H1 (cell line): ENCODE measurements at regions not wholly inside any gene's neighbourhood (a gene's known extent, or its start where the extent isn't known, plus 50 kb on each side); places are given as distances from the start of the nearest gene placed in this dataset.

Experiments used
- CTCF ChIA-PET: fragments of 300-600 bp; sonication (Branson Sonifier 250); formaldehyde crosslinking; loops from one replicate; lab custom pipeline; 2021; ENCODE audit not compliant: partially characterized antibody; lab: Charles Lee
- POLR2A ChIA-PET: fragments of 300-600 bp; sonication (Branson Sonifier 250); formaldehyde crosslinking; loops from one replicate; lab custom pipeline; 2021; ENCODE audit warnings: inconsistent platforms; ENCODE audit not compliant: partially characterized antibody; lab: Charles Lee
- DNase-seq, 2 experiments: peaks; one replicate each; pipeline versions ENCODE4 v3.0.0 to v3.0.0-alpha.2; 2010 to 2022; ENCODE audit warnings: low spot score in 2 of 2, low read depth in 1 of 2, mixed read lengths in 1 of 2
- FAIRE-seq: peaks from 2 replicates; lab custom pipeline; 2011; peaks lifted over from hg19 to GRCh38; lab: Jason Lieb, UNC
- H2AFZ ChIP-seq: 2 replicates; pipeline ENCODE4 v1.8.1; 2012; ENCODE audit warnings: low read length, inconsistent platforms
- H2AK5ac ChIP-seq: 2 replicates; pipeline ENCODE4 v1.6.1; 2013; ENCODE audit warnings: low read depth, low read length
- H2BK120ac ChIP-seq: replicated peaks from 2 replicates; pipeline ENCODE3; 2013; ENCODE audit warnings: low read depth, low read length, inconsistent platforms
- H2BK12ac ChIP-seq: 2 replicates; pipeline ENCODE4 v1.6.1; 2013; ENCODE audit warnings: low read depth, low read length
- H2BK15ac ChIP-seq: 2 replicates; pipeline ENCODE4 v1.6.1; 2013; ENCODE audit warnings: low read length
- H2BK20ac ChIP-seq: 2 replicates; pipeline ENCODE4 v1.6.1; 2013; ENCODE audit warnings: low read length
- H2BK5ac ChIP-seq: 2 replicates; pipeline ENCODE4 v1.6.1; 2013; ENCODE audit warnings: low read depth, low read length
- H3K14ac ChIP-seq: 2 replicates; pipeline ENCODE4 v1.6.1; 2013; ENCODE audit warnings: inconsistent platforms; ENCODE audit not compliant: insufficient read length
- H3K18ac ChIP-seq: 2 replicates; pipeline ENCODE4 v1.6.1; 2013; ENCODE audit warnings: low read length; ENCODE audit errors: extremely low read depth
- H3K23ac ChIP-seq: 2 replicates; pipeline ENCODE4 v1.6.1; 2013; ENCODE audit warnings: inconsistent platforms; ENCODE audit not compliant: insufficient read length
- H3K23me2 ChIP-seq: 2 replicates; pipeline ENCODE4 v1.6.1; 2013; ENCODE audit warnings: low read depth, low read length
- H3K27ac ChIP-seq: 2 replicates; pipeline ENCODE4 v1.6.1; 2011; ENCODE audit warnings: low read depth, low read length, inconsistent platforms
- H3K27me3 ChIP-seq, 4 experiments: replicated peaks in 1 of 4; 1 replicate in 1 of 4; 2 replicates in 3 of 4; pipeline versions ENCODE4 v1.6.1 to v1.8.1; 2011 to 2013; ENCODE audit warnings: low read length in 3 of 4, mild to moderate bottlenecking in 3 of 4, inconsistent platforms in 2 of 4, mixed read lengths in 2 of 4, moderate library complexity in 1 of 4; ENCODE audit not compliant: control insufficient read depth in 3 of 4, insufficient read depth in 3 of 4; ENCODE audit errors: extremely low read depth in 1 of 4
- H3K36me3 ChIP-seq, 4 experiments: 2 replicates each; pipeline versions ENCODE4 v1.6.1 to v1.8.1; 2011 to 2013; ENCODE audit warnings: mild to moderate bottlenecking in 4 of 4, low read length in 3 of 4, moderate library complexity in 2 of 4, control low read depth in 1 of 4, inconsistent platforms in 1 of 4; ENCODE audit not compliant: insufficient read depth in 4 of 4, control insufficient read depth in 2 of 4
- H3K4ac ChIP-seq: replicated peaks from 2 replicates; pipeline ENCODE3; 2013; ENCODE audit warnings: low read length, low read depth, mixed read lengths, inconsistent platforms; ENCODE audit not compliant: insufficient read length
- H3K4me1 ChIP-seq, 4 experiments: replicated peaks in 1 of 4; 1 replicate in 1 of 4; 2 replicates in 3 of 4; pipeline versions ENCODE4 v1.6.1 to v1.8.1; 2011 to 2013; ENCODE audit warnings: low read length in 3 of 4, inconsistent platforms in 2 of 4, mixed read lengths in 1 of 4; ENCODE audit not compliant: insufficient read depth in 4 of 4, control insufficient read depth in 3 of 4
- H3K4me2 ChIP-seq, 2 experiments: 2 replicates each; pipeline versions ENCODE4 v1.6.1 to v1.8.1; 2011 to 2013; ENCODE audit warnings: low read depth in 2 of 2, low read length in 2 of 2, control low read depth in 1 of 2, inconsistent platforms in 1 of 2, mild to moderate bottlenecking in 1 of 2; ENCODE audit not compliant: insufficient read depth in 1 of 2
- H3K4me3 ChIP-seq, 4 experiments: fragments of 200-600, 300-600 bp in 1 of 4; sonication (generic), shearing (Covaris generic), sonication (Bioruptor Twin) in 1 of 4; 2 replicates each; pipeline versions ENCODE4 v1.5.1 to v1.8.1; 2011 to 2016; ENCODE audit warnings: low read length in 4 of 4, low read depth in 3 of 4, control low read depth in 2 of 4, inconsistent platforms in 2 of 4, mild to moderate bottlenecking in 2 of 4, mixed read lengths in 1 of 4, moderate library complexity in 1 of 4; ENCODE audit not compliant: insufficient read depth in 2 of 4; ENCODE audit errors: extremely low read depth in 1 of 4
- H3K56ac ChIP-seq: replicated peaks from 2 replicates; pipeline ENCODE3; 2013; ENCODE audit warnings: low read depth, mild to moderate bottlenecking, mixed read lengths, low read length, inconsistent platforms; ENCODE audit not compliant: insufficient read length
- H3K79me1 ChIP-seq: 2 replicates; pipeline ENCODE4 v1.6.1; 2013; ENCODE audit warnings: low read depth, low read length, control low read depth
- H3K79me2 ChIP-seq, 2 experiments: 2 replicates each; pipeline versions ENCODE4 v1.6.1 to v1.8.1; 2012 to 2013; ENCODE audit warnings: low read length in 2 of 2, mild to moderate bottlenecking in 2 of 2, inconsistent platforms in 1 of 2; ENCODE audit not compliant: insufficient read depth in 2 of 2, control insufficient read depth in 1 of 2
- H3K9ac ChIP-seq, 4 experiments: replicated peaks in 1 of 4; 1 replicate in 1 of 4; 2 replicates in 3 of 4; pipeline versions ENCODE4 v1.6.1 to v1.8.1; 2011 to 2013; ENCODE audit warnings: low read depth in 3 of 4, low read length in 3 of 4, control low read depth in 2 of 4, mild to moderate bottlenecking in 2 of 4, moderate library complexity in 2 of 4, inconsistent platforms in 1 of 4; ENCODE audit errors: extremely low read depth in 1 of 4
- H3K9me3 ChIP-seq, 2 experiments: 2 replicates each; pipeline versions ENCODE4 v1.6.1 to v1.8.1; 2012 to 2013; ENCODE audit warnings: mild to moderate bottlenecking in 2 of 2, moderate library complexity in 2 of 2, control low read depth in 1 of 2, inconsistent platforms in 1 of 2, low read depth in 1 of 2, low read length in 1 of 2, mixed read lengths in 1 of 2; ENCODE audit not compliant: insufficient read depth in 2 of 2
- H4K20me1 ChIP-seq, 2 experiments: replicated peaks in 1 of 2; 2 replicates each; pipeline versions ENCODE3 to v1.8.1; 2011 to 2013; ENCODE audit warnings: inconsistent platforms in 2 of 2, low read length in 2 of 2, mild to moderate bottlenecking in 1 of 2; ENCODE audit not compliant: insufficient read depth in 2 of 2, control insufficient read depth in 1 of 2
- H4K5ac ChIP-seq: 2 replicates; pipeline ENCODE4 v1.6.1; 2013; ENCODE audit warnings: low read length, low read depth, mixed read lengths, inconsistent platforms; ENCODE audit not compliant: insufficient read length
- H4K8ac ChIP-seq: 2 replicates; pipeline ENCODE4 v1.8.0; 2013; ENCODE audit warnings: mild to moderate bottlenecking, moderate library complexity, low read length, inconsistent platforms; ENCODE audit not compliant: insufficient read depth; ENCODE audit errors: extremely low read depth
- H4K91ac ChIP-seq: replicated peaks from 2 replicates; pipeline ENCODE3; 2013; ENCODE audit warnings: low read length, mixed read lengths, inconsistent platforms; ENCODE audit not compliant: insufficient read length
- CEBPB ChIP-seq: IDR thresholded peaks from 2 replicates; pipeline ENCODE4 v1.6.1; 2012; ENCODE audit warnings: low read depth, low read length
- CHD1 ChIP-seq: IDR thresholded peaks from 2 replicates; pipeline ENCODE4 v1.6.1; 2012; ENCODE audit warnings: low read depth, low read length, improper control_type of control experiment
- CTBP2 ChIP-seq: IDR thresholded peaks from 2 replicates; pipeline ENCODE4 v1.7.0; 2011; ENCODE audit warnings: borderline replicate concordance, mild to moderate bottlenecking, moderate library complexity, mixed read lengths, low read length; ENCODE audit not compliant: insufficient read depth, insufficient read length
- EP300 ChIP-seq, 2 experiments: IDR thresholded peaks; 1 replicate in 1 of 2; 2 replicates in 1 of 2; pipeline ENCODE4 v1.6.1; 2011 to 2012; ENCODE audit warnings: low read depth in 2 of 2, low read length in 2 of 2, mild to moderate bottlenecking in 2 of 2, borderline replicate concordance in 1 of 2, inconsistent platforms in 1 of 2, moderate library complexity in 1 of 2
- EZH2 ChIP-seq: fragments of 200-600 bp; sonication (generic); IDR thresholded peaks from 2 replicates; pipeline ENCODE4 v1.7.1; 2012; ENCODE audit warnings: low read depth, mild to moderate bottlenecking, moderate library complexity, low read length, inconsistent platforms; ENCODE audit not compliant: severe bottlenecking
- KDM1A ChIP-seq: fragments of 200-600, 300-600 bp; sonication (generic); IDR thresholded peaks from 2 replicates; pipeline ENCODE4 v1.7.1; 2016; ENCODE audit warnings: mild to moderate bottlenecking, low read length, borderline replicate concordance
- POU5F1 ChIP-seq: IDR thresholded peaks from 2 replicates; pipeline ENCODE4 v1.6.1; 2011; ENCODE audit warnings: low read depth, mild to moderate bottlenecking, low read length, moderate library complexity
- SAP30 ChIP-seq: fragments of 300-600 bp; sonication (generic); IDR thresholded peaks from 2 replicates; pipeline ENCODE4 v1.7.1; 2012; ENCODE audit warnings: low read length, moderate library complexity, mild to moderate bottlenecking, inconsistent platforms; ENCODE audit not compliant: insufficient read depth, insufficient replicate concordance
- SIRT6 ChIP-seq: IDR thresholded peaks from one replicate; pipeline ENCODE4 v1.7.1; 2012; ENCODE audit warnings: low read length, inconsistent platforms
- SUZ12 ChIP-seq: fragments of 200-600 bp; sonication (generic); IDR thresholded peaks from 2 replicates; pipeline ENCODE4 v1.6.1; 2012; ENCODE audit warnings: mild to moderate bottlenecking, inconsistent platforms, low read length, moderate library complexity, mixed read lengths
- TCF12 ChIP-seq: IDR thresholded peaks from 2 replicates; pipeline ENCODE4 v1.6.1; 2011; ENCODE audit warnings: low read depth, mild to moderate bottlenecking, low read length
- WGBS, 2 experiments: shearing (Covaris generic) in 1 of 2; methylation state at CpG; one replicate each; pipeline versions ENCODE4 v1.1.6 to v1.1.7; 2013 to 2015; ENCODE audit warnings: low lambda C conversion rate in 2 of 2, mixed read lengths in 2 of 2, inconsistent platforms in 1 of 2, low coverage in 1 of 2, missing lambda C conversion rate in 1 of 2; ENCODE audit not compliant: insufficient replicate concordance in 2 of 2, insufficient coverage in 1 of 2, insufficient read length in 1 of 2; ENCODE audit errors: extremely low coverage in 1 of 2, missing lambda C conversion rate in 1 of 2; 5-methylcytosine and 5-hydroxymethylcytosine counted together
- TF ChIP-seq, protein P1 (sequence below): IDR thresholded peaks from 2 replicates; pipeline ENCODE4 v1.6.1; 2011; ENCODE audit warnings: low read length, improper control_type of control experiment
- TF ChIP-seq, protein P2 (sequence below): IDR thresholded peaks from 2 replicates; pipeline ENCODE4 v1.6.1; 2011; ENCODE audit warnings: low read depth, mild to moderate bottlenecking, low read length; ENCODE audit not compliant: insufficient read depth

DNA sequence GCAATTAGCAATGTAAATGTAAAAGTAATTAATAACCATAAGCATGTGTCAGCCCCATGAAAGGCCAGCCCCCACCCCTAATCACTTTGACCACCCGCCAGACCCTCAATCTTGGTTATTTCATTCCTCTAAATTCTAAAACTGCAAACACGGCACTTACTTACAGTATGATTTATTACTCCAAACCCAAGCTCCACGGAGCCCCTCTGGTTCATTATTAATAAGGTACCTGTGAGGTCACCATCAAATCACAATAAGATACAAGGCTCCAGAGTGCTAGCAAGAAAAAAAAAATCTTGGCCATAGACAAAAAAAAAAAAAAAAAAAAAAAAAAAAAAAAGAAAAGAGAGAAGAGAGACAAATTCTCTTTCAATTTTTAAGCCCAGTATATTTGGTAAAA is 879.5 kb downstream of the TDRD15 start:
- CTCF ChIA-PET: no interaction called here
- no peak overlapping the region for H3K9ac ChIP-seq
- whole genome bisulfite sequencing, 2 experiments: 89% methylated on average over 3 of the region's 3 CpGs; no CpG with 5 or more reads in 1 of the 2 experiments
- no peak overlapping the region for H2BK120ac ChIP-seq
- H3K27ac ChIP-seq: no peak overlapping the region
- POLR2A ChIA-PET: no interaction called here
- H4K91ac ChIP-seq: no peak overlapping the region
- no peak overlapping the region for H2BK15ac ChIP-seq
- no peak overlapping the region for H3K56ac ChIP-seq
- no peak overlapping the region for H3K4ac ChIP-seq
- no peaks in the 10 kb centered on the region for H3K23me2 ChIP-seq
- DNase-seq (no peak), FAIRE-seq (no peak)
- no peaks in the 10 kb centered on the region for H3K79me2 ChIP-seq
- no peaks in the 10 kb centered on the region for H3K36me3 ChIP-seq
- H2AFZ ChIP-seq: no peak overlapping the region
- H3K23ac ChIP-seq: no peak overlapping the region
- no peaks in the 10 kb centered on the region for H3K79me1 ChIP-seq
- H3K4me1 ChIP-seq: no peaks in the 10 kb centered on the region
- H3K27me3 ChIP-seq: no peaks in the 10 kb centered on the region
- no peak overlapping the region for H3K4me2 ChIP-seq
- H2BK5ac ChIP-seq: no peak overlapping the region
- no peak overlapping the region for H2BK12ac ChIP-seq
- no peak overlapping the region for H4K5ac ChIP-seq
- no peak overlapping the region for H2AK5ac ChIP-seq
- H4K8ac ChIP-seq: no peak overlapping the region
- no peaks in the 10 kb centered on the region for H3K9me3 ChIP-seq
- no peak overlapping the region for H3K18ac ChIP-seq
- no peak overlapping the region for H2BK20ac ChIP-seq
- H3K4me3 ChIP-seq: no peak overlapping the region
- H3K14ac ChIP-seq: no peak overlapping the region
- no peaks in the 10 kb centered on the region for H4K20me1 ChIP-seq
- TF ChIP-seq POU5F1: no peak
- TF ChIP-seq TCF12: no peak
- no peak for TF ChIP-seq CHD1
- TF ChIP-seq SUZ12: no peak
- no peak for TF ChIP-seq EZH2
- TF ChIP-seq, protein P1, sequence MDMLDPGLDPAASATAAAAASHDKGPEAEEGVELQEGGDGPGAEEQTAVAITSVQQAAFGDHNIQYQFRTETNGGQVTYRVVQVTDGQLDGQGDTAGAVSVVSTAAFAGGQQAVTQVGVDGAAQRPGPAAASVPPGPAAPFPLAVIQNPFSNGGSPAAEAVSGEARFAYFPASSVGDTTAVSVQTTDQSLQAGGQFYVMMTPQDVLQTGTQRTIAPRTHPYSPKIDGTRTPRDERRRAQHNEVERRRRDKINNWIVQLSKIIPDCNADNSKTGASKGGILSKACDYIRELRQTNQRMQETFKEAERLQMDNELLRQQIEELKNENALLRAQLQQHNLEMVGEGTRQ: no peak
- no peak for TF ChIP-seq CEBPB
- no peak for TF ChIP-seq KDM1A
- TF ChIP-seq SAP30: no peak
- no peak for TF ChIP-seq SIRT6
- no peak for TF ChIP-seq CTBP2
- no peak for TF ChIP-seq EP300 (IDR thresholded peaks at IDR 0.05; ENCODE audit: borderline replicate concordance in 1 of 2, low read depth in 2 of 2, low read length in 2 of 2)
- TF ChIP-seq, protein P2, sequence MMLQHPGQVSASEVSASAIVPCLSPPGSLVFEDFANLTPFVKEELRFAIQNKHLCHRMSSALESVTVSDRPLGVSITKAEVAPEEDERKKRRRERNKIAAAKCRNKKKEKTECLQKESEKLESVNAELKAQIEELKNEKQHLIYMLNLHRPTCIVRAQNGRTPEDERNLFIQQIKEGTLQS: no peak
